ENCODE measurements at regions not wholly inside any gene's neighbourhood (a gene's known extent, or its start where the extent isn't known, plus 50 kb on each side); places are given as distances from the start of the nearest gene placed in this dataset.

DNA sequence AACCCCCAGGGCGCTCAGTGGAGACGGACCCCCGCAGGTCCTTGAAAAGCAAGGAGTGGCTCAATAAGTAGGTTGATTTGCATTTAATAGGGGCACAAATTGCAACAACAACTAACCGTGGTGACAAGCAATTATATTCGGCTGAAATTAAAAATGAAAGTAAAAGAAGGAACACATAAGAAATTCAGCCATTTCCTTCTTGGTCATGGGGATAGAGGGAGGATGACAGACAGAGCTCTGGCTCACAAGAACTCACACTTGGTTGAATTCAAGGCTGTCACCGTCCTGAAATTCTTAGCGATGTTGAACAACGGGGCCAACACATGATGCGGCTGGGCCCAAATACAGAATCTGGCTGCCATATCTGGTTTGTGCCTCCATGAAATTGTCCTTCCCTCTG is 129.0 kb downstream of the EDN3 start:
- POLR2A ChIA-PET, result no interaction called here
- no peak overlapping the region for H3K4me3 ChIP-seq (ENCODE audit: low read length)
- H3K4me1 ChIP-seq (ENCODE audit: control insufficient read depth in 2 of 2, insufficient read depth in 2 of 2, low read length in 2 of 2), result peaks cover 0 to 3% of the 10 kb centered on the region in 2 donors
- Mint-ChIP-seq H3K9me3 (peaks cover 0 to 10% (median 0%) of the 10 kb centered on the region in 11 donors), H3K4me1 (peaks cover 4 to 18% (median 10%) of the 10 kb centered on the region in 7 donors), H3K4me3 (peak overlapping the region in 9 of 10 donors; percentile 7 to 63 (median 50)), H3K27ac (peak overlapping the region in 2 of 9 donors; percentile 8 to 44), H3K27me3 (peaks cover 6 to 11% (median 7%) of the 10 kb centered on the region in 5 donors), H3K36me3 (peaks cover 0 to 2% (median 0%) of the 10 kb centered on the region in 5 donors)
- DNase-seq (no peak), ATAC-seq (no peak)
- no peak overlapping the region for H3K27ac ChIP-seq (ENCODE audit: low read depth, low read length)
- intact Hi-C loops (cut with micrococcal nuclease), result no loop called here
- no peaks in the 10 kb centered on the region for H3K27me3 ChIP-seq (ENCODE audit: control insufficient read depth in 2 of 2, insufficient read depth in 2 of 2, low read length in 2 of 2)
- H3K9me3 ChIP-seq (ENCODE audit: control insufficient read depth in 2 of 3, low read length in 3 of 3), result no peaks in the 10 kb centered on the region
- no peaks in the 10 kb centered on the region for H3K36me3 ChIP-seq (ENCODE audit: control insufficient read depth in 2 of 3, insufficient read depth in 3 of 3, low read length in 3 of 3)
- CTCF ChIA-PET, result no interaction called here

DNA sequence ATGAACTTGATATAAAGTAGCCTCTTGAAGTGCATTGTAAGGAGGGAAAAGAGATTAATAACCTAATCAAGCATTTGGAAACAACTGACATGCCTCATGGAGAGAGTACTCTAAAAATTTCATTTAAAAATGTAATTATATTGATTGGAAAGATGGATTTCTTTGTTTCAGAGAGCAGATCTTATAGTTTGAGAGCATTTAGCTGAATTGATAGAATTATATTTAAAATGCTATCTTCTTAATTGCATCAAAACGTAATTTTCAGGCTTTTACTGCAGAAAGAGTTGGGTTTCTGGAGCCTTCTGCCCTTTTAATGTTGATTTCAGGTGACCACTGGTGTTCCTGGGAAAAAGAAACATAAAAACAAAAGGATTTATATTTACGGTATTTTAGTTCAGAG is 130.6 kb downstream of the EDN3 start:
- Histone ChIP-seq H3K4me1 (ENCODE audit: control insufficient read depth in 2 of 2, insufficient read depth in 2 of 2, low read length in 2 of 2) (peaks cover 0 to 3% of the 10 kb centered on the region in 2 donors), H3K4me3 (ENCODE audit: low read length) (no peak overlapping the region), H3K9me3 (ENCODE audit: control insufficient read depth in 2 of 3, low read length in 3 of 3) (no peaks in the 10 kb centered on the region), H3K27me3 (ENCODE audit: control insufficient read depth in 2 of 2, insufficient read depth in 2 of 2, low read length in 2 of 2) (no peaks in the 10 kb centered on the region), H3K36me3 (ENCODE audit: control insufficient read depth in 2 of 3, insufficient read depth in 3 of 3, low read length in 3 of 3) (no peaks in the 10 kb centered on the region), H3K27ac (ENCODE audit: low read depth, low read length) (no peak overlapping the region)
- Mint-ChIP-seq H3K27me3 (peaks cover 5 to 11% (median 6%) of the 10 kb centered on the region in 5 donors), H3K4me1 (peaks cover 4 to 18% (median 10%) of the 10 kb centered on the region in 7 donors), H3K36me3 (peaks cover 0 to 2% (median 0%) of the 10 kb centered on the region in 5 donors), H3K27ac (no peak overlapping the region), H3K4me3 (no peak overlapping the region), H3K9me3 (peaks cover 0 to 10% (median 0%) of the 10 kb centered on the region in 11 donors)
- ATAC-seq (no peak), DNase-seq (no peak)
- ChIA-PET CTCF (no interaction called here), POLR2A (no interaction called here)
- intact Hi-C loops (cut with micrococcal nuclease), result no loop called here

DNA sequence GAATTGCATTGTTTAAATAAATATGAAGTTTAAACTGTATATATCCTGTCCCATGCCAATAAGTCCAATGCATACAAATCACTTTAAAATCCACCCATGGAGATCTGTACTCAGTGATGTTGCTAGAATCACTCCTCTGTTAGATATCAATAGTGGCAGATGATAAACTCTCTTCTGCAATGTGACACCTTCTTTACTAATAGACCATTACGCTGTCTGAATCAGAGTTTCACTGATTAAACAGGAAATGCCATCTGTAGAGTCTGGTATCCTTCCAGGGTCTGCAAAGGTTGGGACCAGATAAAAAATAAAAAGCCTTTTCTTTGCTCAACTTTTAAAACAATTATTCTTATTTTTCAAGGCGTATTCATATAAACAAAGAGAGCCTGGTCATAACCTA is 134.5 kb downstream of the EDN3 start:
- no peaks in the 10 kb centered on the region for H3K9me3 Mint-ChIP-seq
- intact Hi-C loops (cut with micrococcal nuclease), result no loop called here
- H3K4me1 ChIP-seq (ENCODE audit: control insufficient read depth in 2 of 2, insufficient read depth in 2 of 2, low read length in 2 of 2), result no peaks in the 10 kb centered on the region
- no peak for ATAC-seq
- no peaks in the 10 kb centered on the region for H3K4me1 Mint-ChIP-seq
- no peaks in the 10 kb centered on the region for H3K9me3 ChIP-seq (ENCODE audit: control insufficient read depth in 2 of 3, low read length in 3 of 3)
- H3K27ac ChIP-seq (ENCODE audit: low read depth, low read length), result no peak overlapping the region
- POLR2A ChIA-PET, result no interaction called here
- no peak overlapping the region for H3K27ac Mint-ChIP-seq
- H3K27me3 ChIP-seq (ENCODE audit: control insufficient read depth in 2 of 2, insufficient read depth in 2 of 2, low read length in 2 of 2), result no peaks in the 10 kb centered on the region
- CTCF ChIA-PET, result no interaction called here
- DNase-seq, result no peak
- H3K4me3 ChIP-seq (ENCODE audit: low read length), result no peak overlapping the region
- H3K4me3 Mint-ChIP-seq, result no peak overlapping the region
- no peaks in the 10 kb centered on the region for H3K36me3 Mint-ChIP-seq
- no peaks in the 10 kb centered on the region for H3K36me3 ChIP-seq (ENCODE audit: control insufficient read depth in 2 of 3, insufficient read depth in 3 of 3, low read length in 3 of 3)
- H3K27me3 Mint-ChIP-seq, result peaks cover 5 to 11% (median 9%) of the 10 kb centered on the region in 5 donors

DNA sequence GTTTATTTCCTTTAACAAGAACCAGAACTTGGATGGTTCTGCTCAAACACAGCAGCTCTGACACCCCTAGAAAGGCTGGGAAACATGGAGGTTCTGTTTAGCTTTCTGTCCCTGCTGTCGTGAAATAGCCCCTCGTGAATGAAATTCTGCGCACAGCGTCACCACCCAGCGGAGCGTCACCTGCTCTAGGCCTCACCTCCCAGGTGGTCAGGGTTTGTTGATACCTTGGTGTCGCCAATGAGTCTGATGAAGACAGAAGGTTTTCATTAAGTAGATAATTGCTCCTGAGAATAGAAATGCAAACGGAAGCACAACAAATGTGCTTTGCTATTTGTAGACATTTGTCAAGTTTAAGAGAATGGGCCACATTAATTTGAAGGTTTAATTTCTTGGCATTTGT is 135.1 kb downstream of the EDN3 start:
- Mint-ChIP-seq H3K9me3 (no peaks in the 10 kb centered on the region), H3K4me1 (no peaks in the 10 kb centered on the region), H3K27me3 (peaks cover 5 to 11% (median 9%) of the 10 kb centered on the region in 5 donors), H3K36me3 (no peaks in the 10 kb centered on the region), H3K4me3 (no peak overlapping the region), H3K27ac (no peak overlapping the region)
- intact Hi-C loops (cut with micrococcal nuclease), result no loop called here
- ChIA-PET CTCF (no interaction called here), POLR2A (no interaction called here)
- DNase-seq (no peak), ATAC-seq (no peak)
- H3K36me3 ChIP-seq (ENCODE audit: control insufficient read depth in 2 of 3, insufficient read depth in 3 of 3, low read length in 3 of 3), result no peaks in the 10 kb centered on the region
- H3K9me3 ChIP-seq (ENCODE audit: control insufficient read depth in 2 of 3, low read length in 3 of 3), result no peaks in the 10 kb centered on the region
- no peaks in the 10 kb centered on the region for H3K4me1 ChIP-seq (ENCODE audit: control insufficient read depth in 2 of 2, insufficient read depth in 2 of 2, low read length in 2 of 2)
- no peak overlapping the region for H3K27ac ChIP-seq (ENCODE audit: low read depth, low read length)
- H3K4me3 ChIP-seq (ENCODE audit: low read length), result no peak overlapping the region
- H3K27me3 ChIP-seq (ENCODE audit: control insufficient read depth in 2 of 2, insufficient read depth in 2 of 2, low read length in 2 of 2), result no peaks in the 10 kb centered on the region

DNA sequence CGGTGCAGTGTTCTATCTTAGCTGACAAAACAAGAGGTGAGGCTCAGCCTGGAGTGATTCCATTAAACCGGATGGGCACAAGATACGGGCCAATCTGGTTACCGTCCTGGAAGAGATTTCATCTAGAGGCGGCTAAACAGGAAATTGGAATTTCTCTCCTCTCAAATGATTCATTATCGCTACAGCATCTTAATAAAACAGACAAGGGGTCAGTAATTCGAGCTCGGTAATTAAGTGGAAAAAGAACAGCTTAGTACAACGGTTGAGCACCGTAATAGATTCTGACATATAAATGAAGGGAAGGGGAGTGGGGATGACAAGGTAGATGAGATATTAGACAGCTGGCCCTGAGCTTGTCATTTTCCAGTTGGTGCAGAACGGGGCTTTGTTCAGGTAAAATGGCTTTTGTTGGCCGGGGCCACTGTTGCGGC is 137.2 kb downstream of the EDN3 start:
- ATAC-seq (no peak), DNase-seq (no peak)
- H3K27ac ChIP-seq (ENCODE audit: low read depth, low read length), result no peak overlapping the region
- ChIA-PET POLR2A (interaction anchor here (0.7 kb wide), 1 partner anchor 47 kb away, joined by 4 read pairs; no protein-coding TSS in a partner anchor), CTCF (interaction anchor here (0.7 kb wide), 1 partner anchor 33 kb away, joined by 3 read pairs; no protein-coding TSS in a partner anchor)
- H3K27me3 ChIP-seq (ENCODE audit: control insufficient read depth in 2 of 2, insufficient read depth in 2 of 2, low read length in 2 of 2), result no peaks in the 10 kb centered on the region
- no peaks in the 10 kb centered on the region for H3K4me1 ChIP-seq (ENCODE audit: control insufficient read depth in 2 of 2, insufficient read depth in 2 of 2, low read length in 2 of 2)
- Mint-ChIP-seq H3K27ac (no peak overlapping the region), H3K27me3 (peaks cover 19 to 28% (median 20%) of the 10 kb centered on the region in 5 donors), H3K4me1 (peaks cover 0 to 6% (median 0%) of the 10 kb centered on the region in 7 donors), H3K9me3 (no peaks in the 10 kb centered on the region), H3K4me3 (no peak overlapping the region), H3K36me3 (no peaks in the 10 kb centered on the region)
- no peak overlapping the region for H3K4me3 ChIP-seq (ENCODE audit: low read length)
- no peaks in the 10 kb centered on the region for H3K9me3 ChIP-seq (ENCODE audit: control insufficient read depth in 2 of 3, low read length in 3 of 3)
- intact Hi-C loops (cut with micrococcal nuclease), result no loop called here
- no peaks in the 10 kb centered on the region for H3K36me3 ChIP-seq (ENCODE audit: control insufficient read depth in 2 of 3, insufficient read depth in 3 of 3, low read length in 3 of 3)

DNA sequence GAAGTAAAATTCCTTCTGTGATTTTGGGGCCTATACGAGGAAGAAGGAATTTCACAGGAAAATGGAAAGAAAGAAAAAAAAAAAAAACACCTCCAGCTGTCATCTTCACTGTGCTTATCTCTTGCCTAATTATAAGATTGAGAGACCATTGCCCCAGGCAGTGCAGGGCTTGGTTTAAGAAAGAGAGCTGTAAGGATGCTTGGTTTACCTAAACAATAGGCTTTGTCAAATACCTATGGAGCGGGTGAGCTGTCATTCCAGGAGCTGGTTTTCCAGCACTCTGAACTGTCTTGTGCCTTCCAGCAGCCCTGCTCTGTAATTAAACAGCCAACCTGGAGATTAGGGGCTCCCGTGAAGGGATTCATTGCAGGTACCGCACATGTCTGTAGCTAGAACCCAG is 137.8 kb downstream of the EDN3 start:
- Mint-ChIP-seq H3K36me3 (no peaks in the 10 kb centered on the region), H3K4me1 (peaks cover 0 to 9% (median 2%) of the 10 kb centered on the region in 7 donors), H3K27ac (no peak overlapping the region), H3K4me3 (no peak overlapping the region), H3K27me3 (peaks cover 16 to 32% (median 21%) of the 10 kb centered on the region in 5 donors), H3K9me3 (no peaks in the 10 kb centered on the region)
- DNase-seq (no peak), ATAC-seq (no peak)
- ChIA-PET CTCF (no interaction called here), POLR2A (interaction anchor here (0.7 kb wide), 1 partner anchor 48 kb away, joined by 4 read pairs; no protein-coding TSS in a partner anchor)
- Histone ChIP-seq H3K36me3 (ENCODE audit: control insufficient read depth in 2 of 3, insufficient read depth in 3 of 3, low read length in 3 of 3) (no peaks in the 10 kb centered on the region), H3K4me3 (ENCODE audit: low read length) (no peak overlapping the region), H3K27ac (ENCODE audit: low read depth, low read length) (no peak overlapping the region), H3K9me3 (ENCODE audit: control insufficient read depth in 2 of 3, low read length in 3 of 3) (no peaks in the 10 kb centered on the region), H3K27me3 (ENCODE audit: control insufficient read depth in 2 of 2, insufficient read depth in 2 of 2, low read length in 2 of 2) (no peaks in the 10 kb centered on the region), H3K4me1 (ENCODE audit: control insufficient read depth in 2 of 2, insufficient read depth in 2 of 2, low read length in 2 of 2) (no peaks in the 10 kb centered on the region)
- intact Hi-C loops (cut with micrococcal nuclease), result no loop called here

DNA sequence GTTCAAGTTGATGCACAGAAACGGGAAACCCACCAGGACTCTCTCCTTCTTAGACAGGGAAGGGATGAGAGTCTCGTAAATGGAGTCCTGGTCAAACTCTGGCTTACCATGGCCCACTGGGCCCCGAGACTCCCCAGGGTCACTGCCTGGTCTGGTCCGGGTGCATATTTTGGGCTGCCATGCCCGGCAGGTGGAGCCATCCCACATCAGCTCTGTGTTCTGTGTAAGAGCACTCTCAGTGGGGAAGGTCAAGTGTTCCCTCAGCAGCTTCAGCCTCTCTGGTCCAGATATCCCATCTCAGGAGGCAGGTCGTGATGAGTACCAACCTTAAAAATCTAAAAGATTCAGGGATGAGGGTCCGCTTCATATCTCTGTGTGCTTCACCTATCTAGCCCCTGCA is 138.8 kb downstream of the EDN3 start:
- H3K4me1 Mint-ChIP-seq, result peaks cover 0 to 10% (median 4%) of the 10 kb centered on the region in 7 donors
- Histone ChIP-seq H3K27me3 (ENCODE audit: control insufficient read depth in 2 of 2, insufficient read depth in 2 of 2, low read length in 2 of 2) (no peaks in the 10 kb centered on the region), H3K4me1 (ENCODE audit: control insufficient read depth in 2 of 2, insufficient read depth in 2 of 2, low read length in 2 of 2) (no peaks in the 10 kb centered on the region), H3K27ac (ENCODE audit: low read depth, low read length) (no peak overlapping the region), H3K9me3 (ENCODE audit: control insufficient read depth in 2 of 3, low read length in 3 of 3) (no peaks in the 10 kb centered on the region), H3K36me3 (ENCODE audit: control insufficient read depth in 2 of 3, insufficient read depth in 3 of 3, low read length in 3 of 3) (no peaks in the 10 kb centered on the region), H3K4me3 (ENCODE audit: low read length) (no peak overlapping the region)
- no peak for DNase-seq
- intact Hi-C loops (cut with micrococcal nuclease), result no loop called here
- H3K27me3 Mint-ChIP-seq, result peaks cover 23 to 37% (median 29%) of the 10 kb centered on the region in 5 donors
- no peak overlapping the region for H3K4me3 Mint-ChIP-seq
- H3K9me3 Mint-ChIP-seq, result no peaks in the 10 kb centered on the region
- no peak overlapping the region for H3K27ac Mint-ChIP-seq
- H3K36me3 Mint-ChIP-seq, result no peaks in the 10 kb centered on the region
- ChIA-PET CTCF (no interaction called here), POLR2A (no interaction called here)
- ATAC-seq, result no peak
